ENCODE measurements at regions not wholly inside any gene's neighbourhood (a gene's known extent, or its start where the extent isn't known, plus 50 kb on each side); places are given as distances from the start of the nearest gene placed in this dataset.

DNA sequence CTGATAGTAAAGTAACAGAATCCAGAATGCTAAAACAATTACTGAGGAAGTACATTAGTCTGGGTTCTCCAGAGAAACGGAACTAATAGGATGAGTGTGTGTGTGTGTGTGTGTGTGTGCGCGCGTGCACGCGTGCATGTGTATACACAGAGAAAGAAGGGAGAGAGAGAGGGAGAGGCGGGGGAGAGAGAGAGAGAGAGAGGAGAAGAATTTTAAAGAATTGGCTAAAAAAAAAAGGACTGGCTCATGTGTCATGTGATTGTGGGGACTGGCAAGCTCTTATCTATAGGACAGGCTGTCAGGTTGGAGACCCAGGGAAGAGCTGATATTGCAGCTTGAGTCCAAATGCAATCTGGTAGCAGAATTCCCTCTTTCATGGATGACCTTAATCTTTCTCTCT is 976.2 kb upstream of the CDH2 start:
- Histone ChIP-seq H4K5ac (ENCODE audit: insufficient read length, low read depth, low read length) (no peak overlapping the region), H2BK12ac (ENCODE audit: low read depth, low read length) (no peak overlapping the region), H3K14ac (ENCODE audit: insufficient read length) (no peak overlapping the region), H2AFZ (ENCODE audit: low read length) (no peak overlapping the region), H3K56ac (replicated peaks; ENCODE audit: insufficient read length, low read depth, low read length) (no peak overlapping the region), H2BK120ac (replicated peaks; ENCODE audit: low read depth, low read length) (no peak overlapping the region), H3K4ac (replicated peaks; ENCODE audit: insufficient read length, low read depth, low read length) (no peak overlapping the region), H3K79me1 (ENCODE audit: low read depth, low read length) (no peaks in the 10 kb centered on the region), H4K91ac (replicated peaks; ENCODE audit: insufficient read length, low read length) (no peak overlapping the region), H3K27ac (ENCODE audit: low read depth, low read length) (no peak overlapping the region), H3K27me3 (replicated peaks in 1 of 4; ENCODE audit: control insufficient read depth in 3 of 4, extremely low read depth in 1 of 4, insufficient read depth in 3 of 4, low read length in 3 of 4) (no peaks in the 10 kb centered on the region), H2BK20ac (ENCODE audit: low read length) (no peak overlapping the region), H3K4me3 (ENCODE audit: extremely low read depth in 1 of 4, insufficient read depth in 2 of 4, low read depth in 3 of 4, low read length in 4 of 4) (no peak overlapping the region), H3K4me1 (replicated peaks in 1 of 4; ENCODE audit: control insufficient read depth in 3 of 4, insufficient read depth in 4 of 4, low read length in 3 of 4) (peaks cover 0 to 3% (median under 1%) of the 10 kb centered on the region in 4 experiments; a peak in 2 of 7 replicates), H2AK5ac (ENCODE audit: low read depth, low read length) (no peak overlapping the region), H3K9ac (replicated peaks in 1 of 4; ENCODE audit: extremely low read depth in 1 of 4, low read depth in 3 of 4, low read length in 3 of 4) (no peak overlapping the region), H3K4me2 (ENCODE audit: insufficient read depth in 1 of 2, low read depth in 2 of 2, low read length in 2 of 2) (no peak overlapping the region), H3K23me2 (ENCODE audit: low read depth, low read length) (no peaks in the 10 kb centered on the region), H4K8ac (ENCODE audit: extremely low read depth, insufficient read depth, low read length) (no peak overlapping the region), H3K79me2 (ENCODE audit: control insufficient read depth in 1 of 2, insufficient read depth in 2 of 2, low read length in 2 of 2) (no peaks in the 10 kb centered on the region), H3K18ac (ENCODE audit: extremely low read depth, low read length) (no peak overlapping the region), H3K23ac (ENCODE audit: insufficient read length) (no peak overlapping the region), H3K9me3 (ENCODE audit: insufficient read depth in 2 of 2, low read depth in 1 of 2, low read length in 1 of 2) (no peaks in the 10 kb centered on the region), H2BK15ac (ENCODE audit: low read length) (no peak overlapping the region), H3K36me3 (ENCODE audit: control insufficient read depth in 2 of 4, insufficient read depth in 4 of 4, low read length in 3 of 4) (no peaks in the 10 kb centered on the region; a peak in 1 of 8 replicates), H4K20me1 (replicated peaks in 1 of 2; ENCODE audit: control insufficient read depth in 1 of 2, insufficient read depth in 2 of 2, low read length in 2 of 2) (no peaks in the 10 kb centered on the region), H2BK5ac (ENCODE audit: low read depth, low read length) (no peak overlapping the region)
- ChIA-PET CTCF (ENCODE audit: partially characterized antibody) (interaction anchor here (0.6 kb wide), 4 partner anchors 10 to 1053 kb away, joined by 3 to 4 read pairs (median 4); no protein-coding TSS in a partner anchor), POLR2A (ENCODE audit: partially characterized antibody) (interaction anchor here (1.7 kb wide), 1 partner anchor 20 kb away, joined by 4 read pairs; no protein-coding TSS in a partner anchor)
- FAIRE-seq (no peak), DNase-seq (ENCODE audit: low read depth in 1 of 2, low spot score in 2 of 2) (no peak)
- 87% methylated on average over 7 of the region's 7 CpGs; no CpG with 5 or more reads in 1 of the 2 experiments for WGBS, 2 experiments (ENCODE audit: extremely low coverage in 1 of 2, insufficient coverage in 1 of 2, insufficient read length in 1 of 2, insufficient replicate concordance in 2 of 2, low coverage in 1 of 2, low lambda C conversion rate in 2 of 2, missing lambda C conversion rate in 1 of 2)
- TF ChIP-seq, protein P1, sequence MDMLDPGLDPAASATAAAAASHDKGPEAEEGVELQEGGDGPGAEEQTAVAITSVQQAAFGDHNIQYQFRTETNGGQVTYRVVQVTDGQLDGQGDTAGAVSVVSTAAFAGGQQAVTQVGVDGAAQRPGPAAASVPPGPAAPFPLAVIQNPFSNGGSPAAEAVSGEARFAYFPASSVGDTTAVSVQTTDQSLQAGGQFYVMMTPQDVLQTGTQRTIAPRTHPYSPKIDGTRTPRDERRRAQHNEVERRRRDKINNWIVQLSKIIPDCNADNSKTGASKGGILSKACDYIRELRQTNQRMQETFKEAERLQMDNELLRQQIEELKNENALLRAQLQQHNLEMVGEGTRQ (IDR thresholded peaks at IDR 0.05; ENCODE audit: low read length): no peak
- TF ChIP-seq E2F6 (IDR thresholded peaks at IDR 0.05) (no peak), CBX5 (IDR thresholded peaks at IDR 0.05; ENCODE audit: low read depth, low read length) (no peak), YY1 (IDR thresholded peaks at IDR 0.05; ENCODE audit: low read depth, low read length) (no peak), CHD1 (IDR thresholded peaks at IDR 0.05; ENCODE audit: low read depth, low read length) (no peak), SP4 (IDR thresholded peaks at IDR 0.05; ENCODE audit: low read length) (no peak)
